ENCODE measurements at regions not wholly inside any gene's neighbourhood (a gene's known extent, or its start where the extent isn't known, plus 50 kb on each side); places are given as distances from the start of the nearest gene placed in this dataset.
A peak's percentile ranks its signal among the peaks of the same experiment; 100 is the strongest.

GRCh38 chr7:12741951-12742575 is 54.6 kb downstream of the ARL4A start:
- no peak for DNase-seq

GRCh38 chr7:12746211-12746610 is 58.8 kb downstream of the ARL4A start:
- no peak for DNase-seq

DNA sequence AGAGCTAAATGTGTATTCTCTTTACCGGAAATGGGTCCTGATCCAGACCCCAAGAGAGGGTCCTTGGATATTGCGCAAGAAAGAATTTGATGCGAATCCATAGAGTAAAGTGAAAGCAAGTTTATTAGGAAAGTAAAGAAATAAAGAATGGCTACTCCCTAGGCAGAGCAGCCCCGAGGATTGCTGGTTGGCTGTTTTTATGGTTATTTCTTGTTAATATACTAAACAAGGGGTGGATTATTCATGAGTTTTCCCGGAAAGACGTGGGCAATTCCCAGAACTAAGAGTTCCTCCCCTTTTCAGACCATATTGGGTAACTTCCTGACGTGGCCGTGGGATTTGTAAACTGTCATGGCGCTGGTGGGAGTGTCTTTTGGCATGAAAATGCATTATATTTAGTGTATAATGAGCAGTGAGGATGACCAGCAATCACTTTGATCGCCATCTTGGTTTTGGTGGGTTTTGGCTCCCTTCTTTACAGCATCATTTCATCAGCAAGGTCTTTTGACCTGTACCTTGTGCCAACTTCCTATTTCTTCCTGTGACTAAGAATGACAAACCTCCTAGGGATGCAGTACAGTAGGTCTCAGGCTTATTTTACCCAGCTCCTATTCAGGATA is 60.4 kb downstream of the ARL4A start:
- no peak for DNase-seq

- no peak for DNase-seq
Observed at GRCh38 chr7:12749069-12749468, 61.6 kb downstream of the ARL4A start.

- DNase-seq, result no peak
Observed at GRCh38 chr7:12749746-12750145, 62.3 kb downstream of the ARL4A start.

GRCh38 chr7:12751764-12752163 is 64.3 kb downstream of the ARL4A start:
- DNase-seq, result no peak

GRCh38 chr7:12754179-12754578 is 66.7 kb downstream of the ARL4A start:
- no peak for DNase-seq

DNA sequence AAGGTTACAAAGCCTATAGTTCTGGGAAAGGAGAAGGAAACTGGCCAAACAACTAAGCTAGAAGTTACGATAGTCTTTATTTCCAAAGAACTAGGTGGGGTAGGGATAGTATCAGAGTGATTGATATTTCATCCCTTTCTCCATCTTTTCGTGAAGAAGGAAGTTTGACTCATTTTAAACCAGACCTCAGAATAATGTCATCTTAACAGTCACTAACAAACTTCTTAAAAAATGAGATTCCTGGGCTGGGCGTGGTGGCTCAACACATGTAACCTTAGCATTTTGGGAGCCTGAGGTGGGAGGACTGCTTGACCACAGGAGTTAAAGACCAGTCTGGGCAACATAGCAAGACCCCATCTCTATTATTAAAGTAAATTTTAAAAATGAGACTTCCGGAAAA is 69.4 kb downstream of the ARL4A start:
- no peak for DNase-seq

- no peak for DNase-seq
Observed at GRCh38 chr7:12757443-12757842, 70.0 kb downstream of the ARL4A start.

GRCh38 chr7:12759151-12759550 is 71.7 kb downstream of the ARL4A start:
- peak; percentile 20 for DNase-seq

DNA sequence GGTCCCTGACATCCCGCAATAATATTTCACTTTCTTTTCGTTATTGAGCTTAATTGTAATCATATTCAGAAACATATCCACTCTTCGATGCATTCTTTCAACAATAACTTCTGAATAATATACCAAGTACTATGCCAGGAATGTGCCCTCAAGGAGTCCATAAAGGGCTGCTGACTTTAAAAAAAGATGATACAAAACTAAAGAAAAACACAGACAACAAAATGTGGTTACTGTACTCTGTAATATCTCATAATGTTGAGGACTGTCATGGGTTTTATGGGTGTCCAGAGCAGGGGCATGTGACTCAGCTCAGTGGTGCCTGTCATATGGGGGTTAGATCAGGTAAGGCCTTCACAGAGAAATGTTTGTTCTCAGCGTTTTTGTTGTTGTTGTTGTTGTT is 73.7 kb downstream of the ARL4A start:
- no peak for DNase-seq

- DNase-seq, result no peak
Observed at GRCh38 chr7:12761691-12762090, 74.3 kb downstream of the ARL4A start.

- DNase-seq, result no peak
Observed at GRCh38 chr7:12764458-12764891, 77.0 kb downstream of the ARL4A start.

DNA sequence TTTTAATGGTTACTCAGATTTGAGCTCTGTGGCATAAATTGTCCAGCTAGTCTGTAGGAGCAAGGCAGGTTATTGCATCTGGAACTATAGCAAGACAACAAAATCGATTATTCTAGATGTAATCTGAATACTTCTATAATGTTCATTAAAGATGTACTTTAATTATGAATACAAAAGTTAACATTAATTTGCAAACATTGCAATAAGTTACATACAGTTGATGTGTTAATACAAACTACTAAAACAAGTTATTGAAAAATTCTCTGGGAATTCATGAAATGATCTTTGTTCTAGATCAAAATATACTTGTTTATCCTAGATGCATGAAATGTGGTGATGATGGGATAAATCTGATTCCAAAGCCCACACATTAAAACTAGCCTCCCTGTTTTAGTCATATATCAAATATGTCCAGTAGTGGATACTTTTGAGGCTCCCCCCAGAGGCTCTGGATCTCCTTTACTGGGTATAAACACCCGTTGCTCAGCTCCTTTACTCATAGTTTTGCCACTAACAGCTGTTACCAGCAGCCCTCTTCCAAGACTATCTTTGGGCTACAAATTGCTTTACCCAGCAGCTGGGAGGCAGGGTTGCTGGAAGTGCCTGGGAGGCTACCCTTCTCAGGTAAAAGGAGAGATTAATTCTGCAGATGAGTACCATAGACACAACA is 78.1 kb downstream of the ARL4A start:
- no peak for DNase-seq

DNA sequence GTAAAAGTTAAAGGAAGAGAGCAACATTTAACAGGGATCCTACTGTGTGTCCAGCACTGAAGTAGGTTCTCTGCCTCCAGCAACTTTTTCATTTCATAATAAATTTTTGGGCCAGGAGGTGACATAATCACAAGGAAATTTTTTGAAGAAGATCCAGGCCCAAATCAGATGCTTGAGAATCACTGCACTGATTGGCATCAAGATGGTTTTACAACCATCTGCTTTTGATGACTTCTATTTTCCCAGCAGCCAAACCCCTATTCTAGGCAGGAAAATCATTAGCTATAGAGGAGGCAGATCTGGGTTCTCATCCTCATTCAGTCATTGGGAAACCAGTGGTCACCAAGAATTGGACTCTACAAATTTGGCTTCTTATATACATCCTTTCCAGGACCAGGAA is 79.0 kb downstream of the ARL4A start:
- DNase-seq, result no peak

- DNase-seq, result no peak
Observed at GRCh38 chr7:12768948-12769347, 81.5 kb downstream of the ARL4A start.

DNA sequence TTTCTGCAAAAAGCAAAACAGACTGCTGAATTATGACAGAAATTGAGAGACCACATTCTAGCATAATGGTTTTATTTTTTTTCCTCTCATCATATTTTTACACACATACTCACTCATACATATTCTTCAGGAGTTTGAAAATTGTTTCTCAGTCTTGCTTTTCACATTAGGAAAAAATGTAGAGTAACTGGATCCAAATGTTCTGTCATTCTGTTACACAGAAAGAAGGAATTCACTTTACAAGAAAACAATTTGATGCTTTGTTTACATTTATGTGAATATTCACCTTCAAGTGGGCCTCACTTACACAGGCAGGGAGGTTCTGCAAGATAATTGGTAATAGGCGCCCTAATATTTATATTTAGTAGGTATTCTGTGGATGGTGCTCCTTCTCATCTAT is 82.0 kb downstream of the ARL4A start:
- no peak for DNase-seq

- DNase-seq, result peak; percentile 36
Observed at GRCh38 chr7:12770227-12770975, 83.0 kb downstream of the ARL4A start.

GRCh38 chr7:12771378-12771877 is 84.0 kb downstream of the ARL4A start:
- peak; percentile 93 for DNase-seq

GRCh38 chr7:12772768-12773167 is 85.3 kb downstream of the ARL4A start:
- DNase-seq, result no peak

- no peak for DNase-seq
Observed at GRCh38 chr7:12777257-12777656, 89.8 kb downstream of the ARL4A start.

DNA sequence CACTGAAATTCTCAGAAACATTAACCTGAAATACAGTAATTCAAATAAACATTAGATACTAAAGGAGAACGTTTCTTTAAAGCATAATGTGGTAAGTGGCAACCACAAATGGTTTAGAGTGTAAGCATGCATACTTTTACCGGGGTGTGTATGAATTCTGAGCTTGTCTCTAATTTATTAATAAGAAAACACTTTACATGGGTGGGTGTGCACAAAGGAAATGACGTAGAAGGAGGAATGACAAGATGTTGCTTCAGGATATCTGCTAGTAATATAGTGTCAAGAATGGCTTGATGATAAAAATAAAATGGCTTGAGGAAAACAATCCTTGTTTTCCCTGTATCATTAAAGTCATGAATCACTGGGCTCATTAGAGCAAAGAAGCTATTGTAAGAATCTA is 92.5 kb downstream of the ARL4A start:
- DNase-seq, result no peak

DNA sequence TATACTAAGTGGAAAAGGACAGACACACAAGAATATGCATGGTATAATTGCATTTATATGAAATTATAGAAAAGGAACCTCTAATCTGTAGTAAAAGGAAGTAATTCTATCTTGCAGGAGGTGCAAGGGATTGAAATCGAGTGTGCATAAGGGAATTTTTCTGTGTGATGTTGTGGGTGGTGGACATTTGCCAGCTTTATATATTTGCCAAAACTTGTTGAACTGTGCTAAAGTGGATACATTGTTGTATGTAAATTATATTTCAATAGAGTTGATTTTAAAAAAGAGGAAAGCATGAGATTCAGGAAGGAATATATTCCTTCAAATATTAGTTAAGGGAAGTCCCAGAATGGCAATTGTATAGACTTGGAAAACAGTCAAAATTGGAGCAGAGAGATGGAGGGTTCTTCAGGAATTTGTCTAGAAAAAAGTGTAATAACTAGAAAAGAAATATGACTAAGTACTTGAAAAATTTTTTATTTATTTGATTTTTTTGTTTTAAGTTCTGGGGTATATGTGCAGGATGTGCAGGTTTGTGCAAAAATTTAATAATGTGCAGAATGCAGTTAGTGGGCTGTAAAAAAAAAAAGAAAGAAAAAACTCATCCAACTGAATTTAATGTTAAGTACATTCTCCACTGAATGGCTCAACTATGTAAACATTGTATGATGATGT is 96.1 kb downstream of the ARL4A start:
- DNase-seq, result no peak

All from NCI-H1105 (cell line).